ENCODE measurements at regions not wholly inside any gene's neighbourhood (a gene's known extent, or its start where the extent isn't known, plus 50 kb on each side); places are given as distances from the start of the nearest gene placed in this dataset.
"Not testable (repeated sequence)": the region's sequence is repeated elsewhere in the genome, so short reads cannot be mapped to it uniquely, and the experiment has no call there.

DNA sequence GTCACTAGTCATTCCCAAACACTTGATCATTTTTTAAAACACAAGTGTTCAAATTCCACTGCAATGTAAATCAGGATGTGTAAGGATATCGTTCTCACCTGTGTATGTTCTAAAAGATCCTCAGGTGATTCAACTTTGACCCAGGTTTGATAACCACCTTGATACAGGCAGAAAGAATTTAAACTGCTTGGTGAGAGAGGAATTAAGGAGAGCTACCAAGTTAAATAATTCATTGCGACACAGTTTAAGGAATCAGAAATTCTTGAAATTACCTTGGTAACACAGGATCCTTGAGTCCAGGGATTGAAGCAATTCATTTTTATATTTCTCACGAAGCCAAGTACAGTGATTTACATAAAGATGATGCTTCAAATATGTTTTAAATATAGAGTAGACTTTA is 80.7 kb upstream of the EHBP1 start:
- Mint-ChIP-seq H3K4me3 (no peak overlapping the region), H3K4me1 (no peaks in the 10 kb centered on the region), H3K36me3 (peaks cover 2% of the 10 kb centered on the region), H3K27me3 (ENCODE audit: low read depth) (no peaks in the 10 kb centered on the region), H3K27ac (no peak overlapping the region), H3K9me3 (peaks cover 19% of the 10 kb centered on the region)
- DNase-seq (ENCODE audit: low spot score in 2 of 2, unreplicated experiment in 2 of 2): no peak
- TF ChIP-seq, protein P1, sequence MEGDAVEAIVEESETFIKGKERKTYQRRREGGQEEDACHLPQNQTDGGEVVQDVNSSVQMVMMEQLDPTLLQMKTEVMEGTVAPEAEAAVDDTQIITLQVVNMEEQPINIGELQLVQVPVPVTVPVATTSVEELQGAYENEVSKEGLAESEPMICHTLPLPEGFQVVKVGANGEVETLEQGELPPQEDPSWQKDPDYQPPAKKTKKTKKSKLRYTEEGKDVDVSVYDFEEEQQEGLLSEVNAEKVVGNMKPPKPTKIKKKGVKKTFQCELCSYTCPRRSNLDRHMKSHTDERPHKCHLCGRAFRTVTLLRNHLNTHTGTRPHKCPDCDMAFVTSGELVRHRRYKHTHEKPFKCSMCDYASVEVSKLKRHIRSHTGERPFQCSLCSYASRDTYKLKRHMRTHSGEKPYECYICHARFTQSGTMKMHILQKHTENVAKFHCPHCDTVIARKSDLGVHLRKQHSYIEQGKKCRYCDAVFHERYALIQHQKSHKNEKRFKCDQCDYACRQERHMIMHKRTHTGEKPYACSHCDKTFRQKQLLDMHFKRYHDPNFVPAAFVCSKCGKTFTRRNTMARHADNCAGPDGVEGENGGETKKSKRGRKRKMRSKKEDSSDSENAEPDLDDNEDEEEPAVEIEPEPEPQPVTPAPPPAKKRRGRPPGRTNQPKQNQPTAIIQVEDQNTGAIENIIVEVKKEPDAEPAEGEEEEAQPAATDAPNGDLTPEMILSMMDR (IDR thresholded peaks at IDR 0.05; ENCODE audit: unreplicated experiment): no peak

DNA sequence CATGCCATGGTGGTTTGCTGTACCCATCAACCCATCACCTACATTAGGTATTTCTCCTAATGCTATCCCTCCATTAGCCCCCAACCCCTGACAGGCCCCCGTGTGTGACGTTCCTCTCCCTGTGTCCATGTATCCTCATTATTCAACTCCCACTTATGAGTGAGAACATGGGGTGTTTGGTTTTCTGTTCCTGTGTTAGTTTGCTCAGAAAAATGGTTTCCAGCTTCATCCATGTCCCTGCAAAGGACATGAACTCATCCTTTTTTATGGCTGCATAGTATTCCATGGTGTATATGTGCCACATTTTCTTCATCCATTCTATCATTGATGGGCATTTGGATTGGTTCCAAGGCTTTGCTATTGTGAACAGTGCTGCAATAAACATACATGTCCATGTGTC is 89.0 kb upstream of the EHBP1 start:
- H3K4me1 Mint-ChIP-seq; DNase-seq (ENCODE audit: low spot score in 2 of 2, unreplicated experiment in 2 of 2); H3K36me3 Mint-ChIP-seq; H3K27me3 Mint-ChIP-seq (ENCODE audit: low read depth); H3K4me3 Mint-ChIP-seq; H3K27ac Mint-ChIP-seq: not testable (repeated sequence)
- peaks cover 41% of the 10 kb centered on the region for H3K9me3 Mint-ChIP-seq

DNA sequence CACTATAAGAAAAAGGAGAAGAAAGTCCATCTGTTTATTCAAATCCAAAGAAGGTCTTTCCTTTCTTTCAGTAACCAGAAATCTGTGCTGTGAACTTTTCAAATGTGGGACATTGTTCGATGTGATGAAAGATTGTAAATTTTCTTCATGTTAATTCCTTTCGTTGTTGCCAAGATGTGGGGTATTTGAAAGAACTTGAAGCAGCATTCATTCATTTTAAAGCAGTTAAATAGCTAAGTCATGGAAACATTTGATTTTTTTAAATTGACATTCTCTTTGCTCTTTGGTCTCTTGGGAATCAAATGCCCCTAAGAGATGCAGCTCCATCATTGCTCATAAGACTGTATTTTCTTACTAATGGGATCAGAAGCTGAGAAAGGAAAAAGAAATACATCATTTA is 93.7 kb upstream of the EHBP1 start:
- Mint-ChIP-seq H3K36me3 (no peaks in the 10 kb centered on the region), H3K4me1 (no peaks in the 10 kb centered on the region), H3K27ac (no peak overlapping the region), H3K9me3 (peaks cover 13% of the 10 kb centered on the region), H3K27me3 (ENCODE audit: low read depth) (peaks cover 5% of the 10 kb centered on the region), H3K4me3 (no peak overlapping the region)
- TF ChIP-seq, protein P1 (IDR thresholded peaks at IDR 0.05; ENCODE audit: unreplicated experiment): no peak
- DNase-seq (ENCODE audit: low spot score in 2 of 2, unreplicated experiment in 2 of 2): no peak

DNA sequence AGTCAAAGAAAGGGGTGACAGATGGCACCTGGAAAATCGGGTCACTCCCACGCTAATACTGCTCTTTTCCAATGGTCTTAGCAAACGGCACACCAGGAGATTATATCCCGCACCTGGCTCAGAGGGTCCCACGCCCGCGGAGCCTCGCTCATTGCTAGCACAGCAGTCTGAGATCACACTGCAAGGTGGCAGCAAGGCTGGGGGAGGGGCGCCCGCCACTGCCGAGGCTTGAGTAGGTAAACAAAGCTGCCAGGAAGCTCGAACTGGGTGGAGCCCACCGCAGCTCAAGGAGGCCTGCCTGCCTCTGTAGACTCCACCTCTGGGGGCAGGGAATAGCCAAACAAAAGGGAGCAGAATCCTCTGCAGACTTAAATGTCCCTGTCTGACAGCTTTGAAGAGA is 99.5 kb upstream of the TMEM17 start:
- H3K4me3 Mint-ChIP-seq: not testable (repeated sequence)

DNA sequence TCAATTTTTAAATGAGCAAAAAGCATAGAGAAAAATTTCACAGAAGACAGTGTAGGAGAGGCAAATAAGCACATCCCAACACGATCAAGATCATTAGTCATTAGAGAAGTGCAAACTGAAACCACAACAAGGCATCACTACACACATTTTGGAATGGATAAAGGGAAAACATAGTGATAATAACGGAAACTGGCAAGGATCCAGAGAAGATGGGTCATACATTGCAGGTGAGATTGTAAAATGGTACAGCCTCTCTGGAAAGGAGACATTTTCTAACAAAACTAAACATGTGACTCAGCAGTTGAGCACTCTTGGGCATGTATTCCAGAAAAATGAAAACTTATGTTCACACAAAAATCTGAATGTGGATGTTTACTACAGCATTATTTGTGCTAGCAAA is 98.3 kb upstream of the TMEM17 start:
- Mint-ChIP-seq H3K4me1 (no peaks in the 10 kb centered on the region), H3K27me3 (ENCODE audit: low read depth) (peaks cover 4% of the 10 kb centered on the region), H3K9me3 (peaks cover 38% of the 10 kb centered on the region), H3K27ac (no peak overlapping the region), H3K36me3 (peaks cover 2% of the 10 kb centered on the region), H3K4me3 (no peak overlapping the region)
- TF ChIP-seq, protein P1 (IDR thresholded peaks at IDR 0.05; ENCODE audit: unreplicated experiment): no peak
- no peak for DNase-seq (ENCODE audit: low spot score in 2 of 2, unreplicated experiment in 2 of 2)

More for the DNA sequence above, 99.5 kb upstream of the TMEM17 start:
- not testable (repeated sequence) for H3K27ac Mint-ChIP-seq; H3K36me3 Mint-ChIP-seq; H3K27me3 Mint-ChIP-seq (ENCODE audit: low read depth); DNase-seq (ENCODE audit: low spot score in 2 of 2, unreplicated experiment in 2 of 2); H3K4me1 Mint-ChIP-seq
- peaks cover 39% of the 10 kb centered on the region for H3K9me3 Mint-ChIP-seq

DNA sequence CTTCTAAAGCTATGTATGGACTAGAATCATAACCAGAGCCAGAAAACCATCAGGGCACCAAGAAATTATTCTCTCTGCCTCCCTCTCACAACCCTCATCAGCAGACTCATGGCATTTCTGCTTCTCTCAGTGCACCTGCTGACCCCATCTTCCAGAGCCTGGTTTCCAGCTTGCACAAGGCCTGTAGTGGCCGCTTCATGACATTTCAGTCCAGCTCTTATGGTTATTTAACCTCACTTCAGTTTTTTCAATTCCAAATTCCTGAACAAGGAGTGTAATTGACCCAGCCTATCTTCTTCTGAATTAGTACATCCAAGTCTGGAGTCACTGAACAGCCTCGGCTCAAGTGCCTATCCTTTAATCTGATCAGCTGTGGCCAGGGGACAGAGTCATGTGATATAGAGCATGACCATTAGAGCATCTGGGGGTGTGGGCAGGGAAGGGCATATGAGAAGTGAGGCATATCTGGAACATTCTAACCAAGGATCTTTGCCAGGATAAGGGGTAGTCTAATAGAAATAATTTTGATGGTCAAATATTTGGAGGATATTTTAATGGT is 97.2 kb upstream of the TMEM17 start:
- no peak overlapping the region for H3K4me3 Mint-ChIP-seq
- H3K9me3 Mint-ChIP-seq: peaks cover 36% of the 10 kb centered on the region
- peaks cover 2% of the 10 kb centered on the region for H3K36me3 Mint-ChIP-seq
- no peak overlapping the region for H3K27ac Mint-ChIP-seq
- no peak for DNase-seq (ENCODE audit: low spot score in 2 of 2, unreplicated experiment in 2 of 2)
- no peaks in the 10 kb centered on the region for H3K4me1 Mint-ChIP-seq
- H3K27me3 Mint-ChIP-seq (ENCODE audit: low read depth): peaks cover 4% of the 10 kb centered on the region
- TF ChIP-seq, protein P1 (IDR thresholded peaks at IDR 0.05; ENCODE audit: unreplicated experiment): no peak

DNA sequence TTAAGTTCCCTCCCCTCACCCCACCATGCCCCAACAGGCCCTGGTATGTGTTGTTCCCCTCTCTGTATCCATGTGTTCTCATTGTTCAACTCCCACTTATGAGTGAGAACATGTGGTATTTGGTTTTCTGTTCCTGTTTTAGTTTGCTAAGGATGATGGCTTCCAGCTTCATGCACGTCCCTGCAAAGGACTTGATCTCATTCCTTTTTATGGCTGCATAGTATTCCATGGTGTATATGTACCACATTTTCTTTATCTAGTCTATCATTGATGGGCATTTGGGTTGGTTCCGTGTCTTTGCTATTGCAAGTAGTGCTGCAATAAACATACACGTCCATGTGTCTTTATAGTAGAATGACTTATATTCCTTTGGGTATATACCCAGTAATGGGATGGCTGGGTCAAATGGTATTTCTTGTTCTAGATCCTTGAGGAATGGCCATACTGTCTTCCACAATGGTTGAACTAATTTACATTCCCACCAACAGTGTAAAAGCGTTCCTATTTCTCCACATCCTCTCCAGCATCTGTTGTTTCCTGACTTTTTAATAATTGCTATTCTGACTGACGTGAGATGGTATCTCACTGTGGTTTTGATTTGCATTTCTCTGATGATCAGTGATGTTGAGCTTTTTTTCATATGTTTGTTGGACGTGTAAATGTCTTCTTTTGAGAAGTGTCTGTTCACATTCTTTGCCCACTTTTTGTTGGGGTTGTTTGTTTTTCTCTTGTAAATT is 93.8 kb upstream of the TMEM17 start:
- not testable (repeated sequence) for H3K4me3 Mint-ChIP-seq; H3K4me1 Mint-ChIP-seq; H3K27me3 Mint-ChIP-seq (ENCODE audit: low read depth); H3K36me3 Mint-ChIP-seq; DNase-seq (ENCODE audit: low spot score in 2 of 2, unreplicated experiment in 2 of 2); H3K27ac Mint-ChIP-seq
- peaks cover 17% of the 10 kb centered on the region for H3K9me3 Mint-ChIP-seq
